ENCODE measurements at regions not wholly inside any gene's neighbourhood (a gene's known extent, or its start where the extent isn't known, plus 50 kb on each side); places are given as distances from the start of the nearest gene placed in this dataset.
A peak's percentile ranks its signal among the peaks of the same experiment; 100 is the strongest.

DNA sequence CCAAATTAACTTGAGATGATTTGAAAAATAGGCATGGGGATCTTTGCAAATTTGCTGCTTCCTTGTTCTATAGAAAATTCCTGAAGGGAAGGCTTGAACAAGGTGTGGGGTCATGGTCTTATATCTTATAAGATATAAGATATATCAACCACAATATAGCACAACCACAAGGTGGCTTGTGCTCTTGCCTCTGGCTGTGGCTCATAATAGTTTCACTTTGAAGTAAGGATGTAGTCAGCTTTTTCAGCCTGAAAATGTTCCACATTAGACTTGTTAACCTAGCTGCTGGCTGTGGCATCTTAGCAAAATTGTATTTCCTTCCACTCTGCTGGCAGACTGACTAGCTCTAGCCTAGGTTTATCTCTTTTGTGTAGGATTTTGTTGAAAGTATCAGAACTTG, 169.7 kb downstream of the KLF5 start:
- no peak for DNase-seq
- Mint-ChIP-seq H3K4me3 (no peak overlapping the region), H3K27me3 (ENCODE audit: low read depth in 3 of 3) (peaks cover 0 to 2% (median 0%) of the 10 kb centered on the region in 3 donors), H3K4me1 (peaks cover 55% of the 10 kb centered on the region), H3K9me3 (peaks cover 0 to 6% (median 0%) of the 10 kb centered on the region in 7 donors), H3K36me3 (no peaks in the 10 kb centered on the region), H3K27ac (peak overlapping the region in 3 of 7 donors; percentile 16 to 80 (median 79))
- Histone ChIP-seq H4K20me1 (ENCODE audit: insufficient read depth, low read length) (no peaks in the 10 kb centered on the region), H3K4me2 (replicated peaks; ENCODE audit: extremely low read depth, low read length, poor library complexity, severe bottlenecking) (no peak overlapping the region), H3K27me3 (ENCODE audit: control insufficient read depth in 2 of 2, insufficient read depth in 2 of 2, low read length in 2 of 2) (no peaks in the 10 kb centered on the region), H3K9me3 (replicated peaks in 1 of 2; ENCODE audit: control insufficient read depth in 1 of 2, insufficient read depth in 1 of 2, low read length in 2 of 2) (no peaks in the 10 kb centered on the region), H3K27ac (ENCODE audit: low read depth in 1 of 2, low read length in 2 of 2) (peak overlapping the region in 1 of 2 donors; percentile 30), H3K79me2 (ENCODE audit: insufficient read depth, low read length) (no peaks in the 10 kb centered on the region), H2AFZ (ENCODE audit: insufficient read depth, low read depth, low read length, poor library complexity, severe bottlenecking) (peak overlapping the region; percentile 44), H3K9ac (ENCODE audit: insufficient read depth, low read length, poor library complexity, severe bottlenecking) (no peak overlapping the region), H3K4me1 (ENCODE audit: control insufficient read depth in 1 of 2, insufficient read depth in 2 of 2, low read length in 2 of 2) (peaks cover 34 to 53% of the 10 kb centered on the region in 2 donors), H3K36me3 (replicated peaks in 1 of 2; ENCODE audit: control insufficient read depth in 1 of 2, insufficient read depth in 2 of 2, low read length in 2 of 2) (no peaks in the 10 kb centered on the region), H3K4me3 (replicated peaks in 1 of 3; ENCODE audit: low read depth in 2 of 3, low read length in 3 of 3) (no peak overlapping the region)
- TF ChIP-seq, protein P1, sequence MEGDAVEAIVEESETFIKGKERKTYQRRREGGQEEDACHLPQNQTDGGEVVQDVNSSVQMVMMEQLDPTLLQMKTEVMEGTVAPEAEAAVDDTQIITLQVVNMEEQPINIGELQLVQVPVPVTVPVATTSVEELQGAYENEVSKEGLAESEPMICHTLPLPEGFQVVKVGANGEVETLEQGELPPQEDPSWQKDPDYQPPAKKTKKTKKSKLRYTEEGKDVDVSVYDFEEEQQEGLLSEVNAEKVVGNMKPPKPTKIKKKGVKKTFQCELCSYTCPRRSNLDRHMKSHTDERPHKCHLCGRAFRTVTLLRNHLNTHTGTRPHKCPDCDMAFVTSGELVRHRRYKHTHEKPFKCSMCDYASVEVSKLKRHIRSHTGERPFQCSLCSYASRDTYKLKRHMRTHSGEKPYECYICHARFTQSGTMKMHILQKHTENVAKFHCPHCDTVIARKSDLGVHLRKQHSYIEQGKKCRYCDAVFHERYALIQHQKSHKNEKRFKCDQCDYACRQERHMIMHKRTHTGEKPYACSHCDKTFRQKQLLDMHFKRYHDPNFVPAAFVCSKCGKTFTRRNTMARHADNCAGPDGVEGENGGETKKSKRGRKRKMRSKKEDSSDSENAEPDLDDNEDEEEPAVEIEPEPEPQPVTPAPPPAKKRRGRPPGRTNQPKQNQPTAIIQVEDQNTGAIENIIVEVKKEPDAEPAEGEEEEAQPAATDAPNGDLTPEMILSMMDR (IDR thresholded peaks at IDR 0.05) = no peak
- intact Hi-C loops (cut with micrococcal nuclease) = no loop called here

DNA sequence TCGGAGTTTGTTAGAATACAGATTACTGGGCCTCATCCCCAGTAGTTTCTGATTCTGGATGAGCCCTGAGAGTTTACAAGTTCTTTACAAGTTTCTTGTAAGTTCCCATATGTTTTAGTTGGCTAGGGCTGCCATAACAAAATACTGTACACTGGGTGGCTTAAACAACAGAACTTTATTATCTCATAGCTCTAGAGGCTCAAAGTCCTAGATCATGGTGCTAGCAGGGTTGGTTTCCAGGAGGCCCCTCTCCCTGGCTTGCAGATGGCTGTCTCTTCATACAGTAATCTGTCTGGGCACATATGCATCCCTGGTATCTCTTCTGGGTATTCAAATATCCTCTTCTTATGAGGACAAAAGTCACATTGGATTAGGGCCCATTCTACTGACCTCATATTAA, 167.2 kb downstream of the KLF5 start:
- intact Hi-C loops (cut with micrococcal nuclease) = no loop called here
- no peaks in the 10 kb centered on the region for H3K36me3 Mint-ChIP-seq
- 100% methylated on average over 1 of the region's 1 CpG for WGBS (ENCODE audit: insufficient coverage)
- peaks cover 23 to 42% of the 10 kb centered on the region in 2 donors for H3K4me1 ChIP-seq (ENCODE audit: control insufficient read depth in 1 of 2, insufficient read depth in 2 of 2, low read length in 2 of 2)
- H3K9ac ChIP-seq (ENCODE audit: insufficient read depth, low read length, poor library complexity, severe bottlenecking) = no peak overlapping the region
- peaks cover 0 to 2% (median 0%) of the 10 kb centered on the region in 7 donors for H3K9me3 Mint-ChIP-seq
- H3K79me2 ChIP-seq (ENCODE audit: insufficient read depth, low read length) = no peaks in the 10 kb centered on the region
- no peak overlapping the region for H3K27ac ChIP-seq (ENCODE audit: low read depth in 1 of 2, low read length in 2 of 2)
- H3K4me3 ChIP-seq (replicated peaks in 1 of 3; ENCODE audit: low read depth in 2 of 3, low read length in 3 of 3) = no peak overlapping the region
- peaks cover 48% of the 10 kb centered on the region for H3K4me1 Mint-ChIP-seq
- no peak for DNase-seq
- no peaks in the 10 kb centered on the region for H3K36me3 ChIP-seq (replicated peaks in 1 of 2; ENCODE audit: control insufficient read depth in 1 of 2, insufficient read depth in 2 of 2, low read length in 2 of 2)
- H3K4me3 Mint-ChIP-seq = no peak overlapping the region
- no peak overlapping the region for H3K4me2 ChIP-seq (replicated peaks; ENCODE audit: extremely low read depth, low read length, poor library complexity, severe bottlenecking)
- no peaks in the 10 kb centered on the region for H4K20me1 ChIP-seq (ENCODE audit: insufficient read depth, low read length)
- H3K27me3 Mint-ChIP-seq (ENCODE audit: low read depth in 3 of 3) = peaks cover 0 to 5% (median 0%) of the 10 kb centered on the region in 3 donors
- peak overlapping the region in 2 of 7 donors; percentile 45 to 69 for H3K27ac Mint-ChIP-seq
- H3K27me3 ChIP-seq (ENCODE audit: control insufficient read depth in 2 of 2, insufficient read depth in 2 of 2, low read length in 2 of 2) = no peaks in the 10 kb centered on the region
- TF ChIP-seq, protein P1 (IDR thresholded peaks at IDR 0.05) = no peak
- no peaks in the 10 kb centered on the region for H3K9me3 ChIP-seq (replicated peaks in 1 of 2; ENCODE audit: control insufficient read depth in 1 of 2, insufficient read depth in 1 of 2, low read length in 2 of 2)
- no peak overlapping the region for H2AFZ ChIP-seq (ENCODE audit: insufficient read depth, low read depth, low read length, poor library complexity, severe bottlenecking)

Data from CD14-positive monocyte (primary cell).